HEK293 (cell line): ENCODE measurements at regions not wholly inside any gene's neighbourhood (a gene's known extent, or its start where the extent isn't known, plus 50 kb on each side); places are given as distances from the start of the nearest gene placed in this dataset.

Experiments
- CTCF ChIA-PET: fragments of 350-600 bp; formaldehyde crosslinking; extraction: SDS; loops from one replicate; lab custom pipeline; 2021; ENCODE audit warnings: antibody characterized with exemption; lab: Yijun Ruan, JAX
- POLR2A ChIA-PET: fragments of 300-600 bp; formaldehyde crosslinking; extraction: SDS; loops from one replicate; lab custom pipeline; 2020; ENCODE audit warnings: antibody characterized with exemption, inconsistent platforms; lab: Yijun Ruan, JAX
- H3K27ac ChIP-seq: fragments of 200-500 bp; sonication (Bioruptor generic); 2 replicates; pipeline ENCODE4 v1.5.1; 2014; ENCODE audit warnings: low read depth, low read length, control low read depth, inconsistent platforms; ENCODE audit errors: extremely low read depth
- H3K36me3 ChIP-seq, 2 experiments: fragments of 200-500 bp in 1 of 2; sonication (Bioruptor generic) in 1 of 2; 1 replicate in 1 of 2; 2 replicates in 1 of 2; pipeline ENCODE4 v1.5.1; 2014 to 2017; ENCODE audit warnings: inconsistent platforms in 2 of 2, low read length in 2 of 2; ENCODE audit not compliant: control insufficient read depth in 2 of 2, insufficient read depth in 1 of 2
- H3K4me1 ChIP-seq: fragments of 200-500 bp; sonication (Bioruptor generic); 2 replicates; pipeline ENCODE4 v1.5.1; 2014; ENCODE audit warnings: mild to moderate bottlenecking, low read length, inconsistent platforms; ENCODE audit not compliant: control insufficient read depth, insufficient read depth
- H3K4me3 ChIP-seq: 2 replicates; pipeline ENCODE4 v1.5.1; 2011; ENCODE audit warnings: low read depth, mild to moderate bottlenecking, control low read depth, low read length, moderate library complexity
- H3K9me3 ChIP-seq: fragments of 200-500 bp; sonication (Bioruptor generic); 2 replicates; pipeline ENCODE4 v1.5.1; 2014; ENCODE audit warnings: low read depth, low read length, inconsistent platforms; ENCODE audit not compliant: control insufficient read depth, insufficient read depth
- AEBP2 ChIP-seq: fragments of 450-650 bp; formaldehyde crosslinking; IDR thresholded peaks from 2 replicates; pipeline ENCODE4 v1.5.1; 2016; ENCODE audit warnings: missing biosample characterization, missing genetic modification characterization, borderline replicate concordance
- HOXD13 ChIP-seq: sonication (generic); formaldehyde crosslinking; IDR thresholded peaks from 2 replicates; pipeline ENCODE4 v1.8.0; 2022; ENCODE audit warnings: missing genetic modification reagents, borderline replicate concordance
- INSM2 ChIP-seq: fragments of 450-650 bp; formaldehyde crosslinking; IDR thresholded peaks from 2 replicates; pipeline ENCODE4 v1.5.1; 2016; ENCODE audit warnings: missing biosample characterization, missing genetic modification characterization
- KLF9 ChIP-seq: fragments of 450-650 bp; formaldehyde crosslinking; IDR thresholded peaks from 2 replicates; pipeline ENCODE4 v1.5.1; 2016; ENCODE audit warnings: missing biosample characterization, missing genetic modification characterization, low read depth
- MYNN ChIP-seq: fragments of 450-650 bp; formaldehyde crosslinking; IDR thresholded peaks from 2 replicates; pipeline ENCODE4 v1.5.1; 2016; ENCODE audit warnings: missing biosample characterization, missing genetic modification characterization, borderline replicate concordance
- PRDM4 ChIP-seq: fragments of 450-650 bp; formaldehyde crosslinking; IDR thresholded peaks from 2 replicates; pipeline ENCODE4 v1.5.1; 2017; ENCODE audit warnings: missing biosample characterization, missing genetic modification characterization
- TCF7L2 ChIP-seq: IDR thresholded peaks from 2 replicates; pipeline ENCODE4 v1.6.1; 2011; ENCODE audit warnings: low read depth, mild to moderate bottlenecking, inconsistent platforms, low read length, moderate library complexity, borderline replicate concordance
- WT1 ChIP-seq: fragments of 450-650 bp; formaldehyde crosslinking; IDR thresholded peaks from 2 replicates; pipeline ENCODE4 v1.5.1; 2016; ENCODE audit warnings: missing biosample characterization, missing genetic modification characterization
- ZBTB26 ChIP-seq: fragments of 450-650 bp; formaldehyde crosslinking; optimal IDR thresholded peaks from 2 replicates; pipeline ENCODE3; 2016; ENCODE audit warnings: missing biosample characterization, mild to moderate bottlenecking, missing genetic modification characterization
- ZIC2 ChIP-seq: fragments of 450-650 bp; formaldehyde crosslinking; IDR thresholded peaks from 2 replicates; pipeline ENCODE4 v1.5.1; 2016; ENCODE audit warnings: missing biosample characterization, missing genetic modification characterization
- ZNF146 ChIP-seq: fragments of 450-650 bp; formaldehyde crosslinking; IDR thresholded peaks from 2 replicates; pipeline ENCODE4 v1.5.1; 2016; ENCODE audit warnings: missing biosample characterization, missing genetic modification characterization
- ZNF155 ChIP-seq: fragments of 450-650 bp; formaldehyde crosslinking; IDR thresholded peaks from 2 replicates; pipeline ENCODE4 v1.5.1; 2016; ENCODE audit warnings: missing biosample characterization, missing genetic modification characterization
- ZNF19 ChIP-seq: fragments of 450-650 bp; formaldehyde crosslinking; IDR thresholded peaks from 2 replicates; pipeline ENCODE4; 2016; ENCODE audit warnings: missing biosample characterization, missing genetic modification characterization, low read depth
- ZNF302 ChIP-seq: fragments of 450-650 bp; formaldehyde crosslinking; IDR thresholded peaks from 2 replicates; pipeline ENCODE4 v1.5.1; 2016; ENCODE audit warnings: missing biosample characterization, missing genetic modification characterization, low read depth
- ZNF362 ChIP-seq: fragments of 450-650 bp; formaldehyde crosslinking; IDR thresholded peaks from 2 replicates; pipeline ENCODE4 v1.5.1; 2016; ENCODE audit warnings: missing biosample characterization, missing genetic modification characterization
- ZNF391 ChIP-seq: fragments of 450-650 bp; formaldehyde crosslinking; IDR thresholded peaks from 2 replicates; pipeline ENCODE4 v1.5.1; 2016; ENCODE audit warnings: low read depth, missing biosample characterization, missing genetic modification characterization, borderline replicate concordance
- ZNF416 ChIP-seq: fragments of 450-650 bp; formaldehyde crosslinking; IDR thresholded peaks from 2 replicates; pipeline ENCODE4 v1.5.1; 2016; ENCODE audit warnings: missing biosample characterization, missing genetic modification characterization
- ZNF423 ChIP-seq: fragments of 450-650 bp; formaldehyde crosslinking; IDR thresholded peaks from 2 replicates; pipeline ENCODE4 v1.5.1; 2016; ENCODE audit warnings: missing biosample characterization, missing genetic modification characterization
- ZNF513 ChIP-seq: fragments of 450-650 bp; IDR thresholded peaks from 2 replicates; pipeline ENCODE4 v1.5.1; 2018; ENCODE audit warnings: missing biosample characterization, missing genetic modification characterization
- ZNF658 ChIP-seq: fragments of 450-650 bp; formaldehyde crosslinking; IDR thresholded peaks from 2 replicates; pipeline ENCODE4; 2016; ENCODE audit warnings: missing biosample characterization, missing genetic modification characterization
- ZNF747 ChIP-seq: fragments of 450-650 bp; formaldehyde crosslinking; IDR thresholded peaks from 2 replicates; pipeline ENCODE4 v1.5.1; 2016; ENCODE audit warnings: missing biosample characterization, missing genetic modification characterization

- TF ChIP-seq HOXD13 (CRISPR knock-in tag) (no peak), ZNF391 (no peak)
- TF ChIP-seq, all 188 proteins: peak for 0
These were observed 414.3 kb downstream of the TFAP2A start (continued) for GRCh38 chr6:10000551-10000950.

GRCh38 chr6:9999796-10000195, 415.1 kb downstream of the TFAP2A start:
- POLR2A ChIA-PET = no interaction called here
- CTCF ChIA-PET = no interaction called here
- H3K4me3 ChIP-seq = no peak overlapping the region
- no peaks in the 10 kb centered on the region for H3K36me3 ChIP-seq
- no peaks in the 10 kb centered on the region for H3K4me1 ChIP-seq
- H3K27ac ChIP-seq = no peak overlapping the region
- TF ChIP-seq ZNF155 (tag by site-specific recombination) = no peak
- no peak for TF ChIP-seq ZNF513
- TF ChIP-seq ZNF423 (tag by site-specific recombination) = no peak
- TF ChIP-seq PRDM4 = no peak
- TF ChIP-seq MYNN (tag by site-specific recombination) = no peak
- TF ChIP-seq ZNF19 (tag by site-specific recombination) = no peak
- no peak for TF ChIP-seq KLF9
- no peak for TF ChIP-seq ZNF747 (tag by site-specific recombination)
- no peak for TF ChIP-seq ZIC2 (tag by site-specific recombination)
- TF ChIP-seq ZBTB26 (tag by site-specific recombination) = no peak
- no peak for TF ChIP-seq AEBP2 (tag by site-specific recombination)
- no peak for TF ChIP-seq ZNF302 (tag by site-specific recombination)
- TF ChIP-seq ZNF658 (tag by site-specific recombination) = no peak
- no peak for TF ChIP-seq TCF7L2
- no peak for TF ChIP-seq ZNF416 (tag by site-specific recombination)
- no peak for TF ChIP-seq INSM2 (tag by site-specific recombination)
- no peak for TF ChIP-seq WT1 (tag by site-specific recombination)
- no peak for TF ChIP-seq ZNF362 (tag by site-specific recombination)
- no peak for TF ChIP-seq ZNF146 (tag by site-specific recombination)
- no peaks in the 10 kb centered on the region for H3K9me3 ChIP-seq
